ENCODE measurements at regions not wholly inside any gene's neighbourhood (a gene's known extent, or its start where the extent isn't known, plus 50 kb on each side); places are given as distances from the start of the nearest gene placed in this dataset.
"Not testable (repeated sequence)": the region's sequence is repeated elsewhere in the genome, so short reads cannot be mapped to it uniquely, and the experiment has no call there.

GRCh38 chr13:65564561-65564960 is 1665.6 kb downstream of the PCDH9 start:
- TF ChIP-seq CTCF (conservative IDR thresholded peaks at IDR 0.05; ENCODE audit: low read depth in 2 of 2); POLR2AphosphoS5 (IDR thresholded peaks at IDR 0.05; ENCODE audit: low read depth); EZH2phosphoT487 (IDR thresholded peaks at IDR 0.05; ENCODE audit: unreplicated experiment); ZNF114 (CRISPR knock-in tag; IDR thresholded peaks at IDR 0.05); CREB1 (CRISPR knock-in tag; IDR thresholded peaks at IDR 0.05; ENCODE audit: low read depth); EZH2 (IDR thresholded peaks at IDR 0.05; ENCODE audit: low read depth, unreplicated experiment); STAT1 (IDR thresholded peaks at IDR 0.05; ENCODE audit: unreplicated experiment); JUNB (IDR thresholded peaks at IDR 0.05; ENCODE audit: unreplicated experiment); ZNF331 (CRISPR knock-in tag; IDR thresholded peaks at IDR 0.05; ENCODE audit: low read depth); NANOG (IDR thresholded peaks at IDR 0.05; ENCODE audit: borderline replicate concordance): not testable (repeated sequence)
- TF ChIP-seq, protein P1, sequence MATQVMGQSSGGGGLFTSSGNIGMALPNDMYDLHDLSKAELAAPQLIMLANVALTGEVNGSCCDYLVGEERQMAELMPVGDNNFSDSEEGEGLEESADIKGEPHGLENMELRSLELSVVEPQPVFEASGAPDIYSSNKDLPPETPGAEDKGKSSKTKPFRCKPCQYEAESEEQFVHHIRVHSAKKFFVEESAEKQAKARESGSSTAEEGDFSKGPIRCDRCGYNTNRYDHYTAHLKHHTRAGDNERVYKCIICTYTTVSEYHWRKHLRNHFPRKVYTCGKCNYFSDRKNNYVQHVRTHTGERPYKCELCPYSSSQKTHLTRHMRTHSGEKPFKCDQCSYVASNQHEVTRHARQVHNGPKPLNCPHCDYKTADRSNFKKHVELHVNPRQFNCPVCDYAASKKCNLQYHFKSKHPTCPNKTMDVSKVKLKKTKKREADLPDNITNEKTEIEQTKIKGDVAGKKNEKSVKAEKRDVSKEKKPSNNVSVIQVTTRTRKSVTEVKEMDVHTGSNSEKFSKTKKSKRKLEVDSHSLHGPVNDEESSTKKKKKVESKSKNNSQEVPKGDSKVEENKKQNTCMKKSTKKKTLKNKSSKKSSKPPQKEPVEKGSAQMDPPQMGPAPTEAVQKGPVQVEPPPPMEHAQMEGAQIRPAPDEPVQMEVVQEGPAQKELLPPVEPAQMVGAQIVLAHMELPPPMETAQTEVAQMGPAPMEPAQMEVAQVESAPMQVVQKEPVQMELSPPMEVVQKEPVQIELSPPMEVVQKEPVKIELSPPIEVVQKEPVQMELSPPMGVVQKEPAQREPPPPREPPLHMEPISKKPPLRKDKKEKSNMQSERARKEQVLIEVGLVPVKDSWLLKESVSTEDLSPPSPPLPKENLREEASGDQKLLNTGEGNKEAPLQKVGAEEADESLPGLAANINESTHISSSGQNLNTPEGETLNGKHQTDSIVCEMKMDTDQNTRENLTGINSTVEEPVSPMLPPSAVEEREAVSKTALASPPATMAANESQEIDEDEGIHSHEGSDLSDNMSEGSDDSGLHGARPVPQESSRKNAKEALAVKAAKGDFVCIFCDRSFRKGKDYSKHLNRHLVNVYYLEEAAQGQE (IDR thresholded peaks at IDR 0.05; ENCODE audit: unreplicated experiment): not testable (repeated sequence)
- TF ChIP-seq, protein P2, sequence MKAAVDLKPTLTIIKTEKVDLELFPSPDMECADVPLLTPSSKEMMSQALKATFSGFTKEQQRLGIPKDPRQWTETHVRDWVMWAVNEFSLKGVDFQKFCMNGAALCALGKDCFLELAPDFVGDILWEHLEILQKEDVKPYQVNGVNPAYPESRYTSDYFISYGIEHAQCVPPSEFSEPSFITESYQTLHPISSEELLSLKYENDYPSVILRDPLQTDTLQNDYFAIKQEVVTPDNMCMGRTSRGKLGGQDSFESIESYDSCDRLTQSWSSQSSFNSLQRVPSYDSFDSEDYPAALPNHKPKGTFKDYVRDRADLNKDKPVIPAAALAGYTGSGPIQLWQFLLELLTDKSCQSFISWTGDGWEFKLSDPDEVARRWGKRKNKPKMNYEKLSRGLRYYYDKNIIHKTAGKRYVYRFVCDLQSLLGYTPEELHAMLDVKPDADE (IDR thresholded peaks at IDR 0.05): not testable (repeated sequence)
- TF ChIP-seq, protein P3, sequence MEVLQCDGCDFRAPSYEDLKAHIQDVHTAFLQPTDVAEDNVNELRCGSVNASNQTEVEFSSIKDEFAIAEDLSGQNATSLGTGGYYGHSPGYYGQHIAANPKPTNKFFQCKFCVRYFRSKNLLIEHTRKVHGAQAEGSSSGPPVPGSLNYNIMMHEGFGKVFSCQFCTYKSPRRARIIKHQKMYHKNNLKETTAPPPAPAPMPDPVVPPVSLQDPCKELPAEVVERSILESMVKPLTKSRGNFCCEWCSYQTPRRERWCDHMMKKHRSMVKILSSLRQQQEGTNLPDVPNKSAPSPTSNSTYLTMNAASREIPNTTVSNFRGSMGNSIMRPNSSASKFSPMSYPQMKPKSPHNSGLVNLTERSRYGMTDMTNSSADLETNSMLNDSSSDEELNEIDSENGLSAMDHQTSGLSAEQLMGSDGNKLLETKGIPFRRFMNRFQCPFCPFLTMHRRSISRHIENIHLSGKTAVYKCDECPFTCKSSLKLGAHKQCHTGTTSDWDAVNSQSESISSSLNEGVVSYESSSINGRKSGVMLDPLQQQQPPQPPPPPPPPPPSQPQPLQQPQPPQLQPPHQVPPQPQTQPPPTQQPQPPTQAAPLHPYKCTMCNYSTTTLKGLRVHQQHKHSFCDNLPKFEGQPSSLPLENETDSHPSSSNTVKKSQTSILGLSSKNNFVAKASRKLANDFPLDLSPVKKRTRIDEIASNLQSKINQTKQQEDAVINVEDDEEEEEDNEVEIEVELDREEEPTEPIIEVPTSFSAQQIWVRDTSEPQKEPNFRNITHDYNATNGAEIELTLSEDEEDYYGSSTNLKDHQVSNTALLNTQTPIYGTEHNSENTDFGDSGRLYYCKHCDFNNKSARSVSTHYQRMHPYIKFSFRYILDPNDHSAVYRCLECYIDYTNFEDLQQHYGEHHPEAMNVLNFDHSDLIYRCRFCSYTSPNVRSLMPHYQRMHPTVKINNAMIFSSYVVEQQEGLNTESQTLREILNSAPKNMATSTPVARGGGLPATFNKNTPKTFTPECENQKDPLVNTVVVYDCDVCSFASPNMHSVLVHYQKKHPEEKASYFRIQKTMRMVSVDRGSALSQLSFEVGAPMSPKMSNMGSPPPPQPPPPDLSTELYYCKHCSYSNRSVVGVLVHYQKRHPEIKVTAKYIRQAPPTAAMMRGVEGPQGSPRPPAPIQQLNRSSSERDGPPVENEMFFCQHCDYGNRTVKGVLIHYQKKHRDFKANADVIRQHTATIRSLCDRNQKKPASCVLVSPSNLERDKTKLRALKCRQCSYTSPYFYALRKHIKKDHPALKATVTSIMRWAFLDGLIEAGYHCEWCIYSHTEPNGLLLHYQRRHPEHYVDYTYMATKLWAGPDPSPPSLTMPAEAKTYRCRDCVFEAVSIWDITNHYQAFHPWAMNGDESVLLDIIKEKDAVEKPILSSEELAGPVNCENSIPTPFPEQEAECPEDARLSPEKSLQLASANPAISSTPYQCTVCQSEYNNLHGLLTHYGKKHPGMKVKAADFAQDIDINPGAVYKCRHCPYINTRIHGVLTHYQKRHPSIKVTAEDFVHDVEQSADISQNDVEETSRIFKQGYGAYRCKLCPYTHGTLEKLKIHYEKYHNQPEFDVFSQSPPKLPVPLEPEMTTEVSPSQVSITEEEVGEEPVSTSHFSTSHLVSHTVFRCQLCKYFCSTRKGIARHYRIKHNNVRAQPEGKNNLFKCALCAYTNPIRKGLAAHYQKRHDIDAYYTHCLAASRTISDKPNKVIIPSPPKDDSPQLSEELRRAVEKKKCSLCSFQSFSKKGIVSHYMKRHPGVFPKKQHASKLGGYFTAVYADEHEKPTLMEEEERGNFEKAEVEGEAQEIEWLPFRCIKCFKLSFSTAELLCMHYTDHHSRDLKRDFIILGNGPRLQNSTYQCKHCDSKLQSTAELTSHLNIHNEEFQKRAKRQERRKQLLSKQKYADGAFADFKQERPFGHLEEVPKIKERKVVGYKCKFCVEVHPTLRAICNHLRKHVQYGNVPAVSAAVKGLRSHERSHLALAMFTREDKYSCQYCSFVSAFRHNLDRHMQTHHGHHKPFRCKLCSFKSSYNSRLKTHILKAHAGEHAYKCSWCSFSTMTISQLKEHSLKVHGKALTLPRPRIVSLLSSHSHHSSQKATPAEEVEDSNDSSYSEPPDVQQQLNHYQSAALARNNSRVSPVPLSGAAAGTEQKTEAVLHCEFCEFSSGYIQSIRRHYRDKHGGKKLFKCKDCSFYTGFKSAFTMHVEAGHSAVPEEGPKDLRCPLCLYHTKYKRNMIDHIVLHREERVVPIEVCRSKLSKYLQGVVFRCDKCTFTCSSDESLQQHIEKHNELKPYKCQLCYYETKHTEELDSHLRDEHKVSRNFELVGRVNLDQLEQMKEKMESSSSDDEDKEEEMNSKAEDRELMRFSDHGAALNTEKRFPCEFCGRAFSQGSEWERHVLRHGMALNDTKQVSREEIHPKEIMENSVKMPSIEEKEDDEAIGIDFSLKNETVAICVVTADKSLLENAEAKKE (CRISPR knock-in tag; IDR thresholded peaks at IDR 0.05): not testable (repeated sequence)

Data from GM23338 (cell line).